Sigmoid colon (tissue), 6 donors: ENCODE measurements at regions not wholly inside any gene's neighbourhood (a gene's known extent, or its start where the extent isn't known, plus 50 kb on each side); places are given as distances from the start of the nearest gene placed in this dataset.

ENCODE experiments used
- DNase-seq: peaks from one replicate; pipeline ENCODE4 v3.0.0-alpha.2; 2019
- H3K27ac ChIP-seq, 4 donors: fragments of 200-600 bp; sonication (generic); one replicate each; pipeline ENCODE4 v1.5.1; 2016 to 2019; ENCODE audit warnings: mild to moderate bottlenecking in 1 of 4
- H3K27me3 ChIP-seq, 3 donors: fragments of 200-600 bp; sonication (generic); one replicate each; pipeline ENCODE4 v1.5.1; 2019; ENCODE audit warnings: mild to moderate bottlenecking in 1 of 3
- H3K36me3 ChIP-seq, 4 donors: fragments of 200-600 bp; sonication (generic); one replicate each; pipeline ENCODE4 v1.5.1; 2016 to 2019
- H3K4me1 ChIP-seq, 4 donors: fragments of 200-600 bp; sonication (generic); one replicate each; pipeline ENCODE4 v1.5.1; 2017 to 2019
- H3K4me3 ChIP-seq, 4 donors: fragments of 200-600 bp; sonication (generic); one replicate each; pipeline ENCODE4 v1.5.1; 2017 to 2019; ENCODE audit warnings: mild to moderate bottlenecking in 2 of 4, moderate library complexity in 1 of 4
- H3K9me3 ChIP-seq, 4 donors: fragments of 200-600 bp in 3 of 4; sonication (generic) in 3 of 4; one replicate each; pipeline versions ENCODE4 v1.5.1 to v1.6.1; 2013 to 2019
- CTCF ChIP-seq, 4 experiments: fragments of 450-650 bp in 3 of 4; fragments of 200-600 bp in 1 of 4; IDR thresholded peaks; one replicate each; pipeline ENCODE4 v1.5.1; 2016 to 2019; ENCODE audit warnings: antibody characterized with exemption in 4 of 4, mild to moderate bottlenecking in 3 of 4, moderate library complexity in 2 of 4
- EP300 ChIP-seq, 4 donors: sonication (generic); formaldehyde crosslinking; IDR thresholded peaks; one replicate each; pipeline ENCODE4 v1.6.1; 2017; ENCODE audit warnings: antibody characterized with exemption in 4 of 4
- POLR2A ChIP-seq, 2 donors: fragments of 450-650 bp; IDR thresholded peaks; one replicate each; pipeline ENCODE4 v1.6.1; 2016; ENCODE audit warnings: antibody characterized with exemption in 2 of 2, mild to moderate bottlenecking in 2 of 2, moderate library complexity in 2 of 2
- POLR2AphosphoS5 ChIP-seq, 4 donors: sonication (generic); formaldehyde crosslinking; IDR thresholded peaks; one replicate each; pipeline ENCODE4 v1.6.1; 2017; ENCODE audit warnings: antibody characterized with exemption in 4 of 4
- WGBS, 2 donors: extraction: QIAGEN DNeasy Blood & Tissue Kit; methylation state at CpG; one replicate each; pipeline ENCODE4 v1.1.7; 2013; 5-methylcytosine and 5-hydroxymethylcytosine counted together
- intact Hi-C: fragments of 100-400 bp; cut with DNase I; formaldehyde crosslinking; loops from one replicate; pipeline ENCODE4 v1.15.1; 2023
- donor health status: healthy with polysubstance abuse.
- donor health status: healthy.

- intact Hi-C loops, result no loop called here
- TF ChIP-seq POLR2AphosphoS5 (IDR thresholded peaks at IDR 0.05), result no peak
- TF ChIP-seq CTCF (IDR thresholded peaks at IDR 0.05), result no peak
- TF ChIP-seq POLR2A (IDR thresholded peaks at IDR 0.05), result no peak
- TF ChIP-seq EP300 (IDR thresholded peaks at IDR 0.05), result no peak
Measured at GRCh38 chr3:176909044-176909443, 288.2 kb downstream of the TBL1XR1 start.

GRCh38 chr3:176906046-176906905 is 291.0 kb downstream of the TBL1XR1 start:
- peaks cover 0 to 16% (median 13%) of the 10 kb centered on the region in 4 donors for H3K4me1 ChIP-seq
- H3K4me3 ChIP-seq, result no peak overlapping the region
- H3K27me3 ChIP-seq, result no peaks in the 10 kb centered on the region
- H3K36me3 ChIP-seq, result no peaks in the 10 kb centered on the region
- DNase-seq, result no peak
- WGBS, 2 donors, result 50 to 57% methylated on average over 5 of the region's 5 CpGs
- no peak for TF ChIP-seq POLR2AphosphoS5 (IDR thresholded peaks at IDR 0.05)
- TF ChIP-seq POLR2A (IDR thresholded peaks at IDR 0.05), result no peak
- TF ChIP-seq CTCF (IDR thresholded peaks at IDR 0.05), result no peak
- TF ChIP-seq EP300 (IDR thresholded peaks at IDR 0.05), result no peak
- intact Hi-C loops, result no loop called here
- no peaks in the 10 kb centered on the region for H3K9me3 ChIP-seq
- peak overlapping the region in 3 of 4 donors; percentile 15 to 36 (median 19) for H3K27ac ChIP-seq

More at GRCh38 chr3:176909044-176909443, 288.2 kb downstream of the TBL1XR1 start:
- 84 to 85% methylated on average over 4 of the region's 4 CpGs for WGBS, 2 donors
- H3K4me1 ChIP-seq, result peaks cover 0 to 16% (median 13%) of the 10 kb centered on the region in 4 donors
- no peak overlapping the region for H3K4me3 ChIP-seq
- no peaks in the 10 kb centered on the region for H3K27me3 ChIP-seq
- no peak overlapping the region for H3K27ac ChIP-seq
- H3K9me3 ChIP-seq, result no peaks in the 10 kb centered on the region
- DNase-seq, result no peak
- H3K36me3 ChIP-seq, result no peaks in the 10 kb centered on the region

GRCh38 chr3:176905331-176905730 is 292.0 kb downstream of the TBL1XR1 start:
- Histone ChIP-seq H3K4me3 (no peak overlapping the region), H3K36me3 (no peaks in the 10 kb centered on the region), H3K27me3 (no peaks in the 10 kb centered on the region), H3K9me3 (no peaks in the 10 kb centered on the region), H3K27ac (no peak overlapping the region), H3K4me1 (peaks cover 0 to 16% (median 13%) of the 10 kb centered on the region in 4 donors)
- WGBS, 2 donors, result 10 to 31% methylated on average over 1 of the region's 1 CpG
- TF ChIP-seq POLR2AphosphoS5 (IDR thresholded peaks at IDR 0.05), result no peak
- no peak for TF ChIP-seq CTCF (IDR thresholded peaks at IDR 0.05)
- no peak for TF ChIP-seq EP300 (IDR thresholded peaks at IDR 0.05)
- no peak for TF ChIP-seq POLR2A (IDR thresholded peaks at IDR 0.05)
- intact Hi-C loops, result no loop called here
- DNase-seq, result no peak

GRCh38 chr3:176904506-176904905 is 292.8 kb downstream of the TBL1XR1 start:
- Histone ChIP-seq H3K4me1 (peaks cover 0 to 16% (median 13%) of the 10 kb centered on the region in 4 donors), H3K36me3 (no peaks in the 10 kb centered on the region), H3K9me3 (no peaks in the 10 kb centered on the region), H3K4me3 (no peak overlapping the region), H3K27me3 (no peaks in the 10 kb centered on the region), H3K27ac (no peak overlapping the region)
- WGBS, 2 donors, result 80 to 89% methylated on average over 4 of the region's 4 CpGs
- TF ChIP-seq EP300 (IDR thresholded peaks at IDR 0.05) (no peak), CTCF (IDR thresholded peaks at IDR 0.05) (no peak), POLR2A (IDR thresholded peaks at IDR 0.05) (no peak), POLR2AphosphoS5 (IDR thresholded peaks at IDR 0.05) (no peak)
- DNase-seq, result no peak
- intact Hi-C loops, result no loop called here
